ENCODE measurements at regions not wholly inside any gene's neighbourhood (a gene's known extent, or its start where the extent isn't known, plus 50 kb on each side); places are given as distances from the start of the nearest gene placed in this dataset.

- H3K4me3 ChIP-seq (ENCODE audit: low read depth, low read length), result no peak overlapping the region
- no peak for TF ChIP-seq CTCF (IDR thresholded peaks at IDR 0.05; ENCODE audit: borderline replicate concordance, insufficient read depth, low read depth, low read length)
Observed at GRCh38 chr18:78768221-78768620, 211.4 kb upstream of the SALL3 start.

DNA sequence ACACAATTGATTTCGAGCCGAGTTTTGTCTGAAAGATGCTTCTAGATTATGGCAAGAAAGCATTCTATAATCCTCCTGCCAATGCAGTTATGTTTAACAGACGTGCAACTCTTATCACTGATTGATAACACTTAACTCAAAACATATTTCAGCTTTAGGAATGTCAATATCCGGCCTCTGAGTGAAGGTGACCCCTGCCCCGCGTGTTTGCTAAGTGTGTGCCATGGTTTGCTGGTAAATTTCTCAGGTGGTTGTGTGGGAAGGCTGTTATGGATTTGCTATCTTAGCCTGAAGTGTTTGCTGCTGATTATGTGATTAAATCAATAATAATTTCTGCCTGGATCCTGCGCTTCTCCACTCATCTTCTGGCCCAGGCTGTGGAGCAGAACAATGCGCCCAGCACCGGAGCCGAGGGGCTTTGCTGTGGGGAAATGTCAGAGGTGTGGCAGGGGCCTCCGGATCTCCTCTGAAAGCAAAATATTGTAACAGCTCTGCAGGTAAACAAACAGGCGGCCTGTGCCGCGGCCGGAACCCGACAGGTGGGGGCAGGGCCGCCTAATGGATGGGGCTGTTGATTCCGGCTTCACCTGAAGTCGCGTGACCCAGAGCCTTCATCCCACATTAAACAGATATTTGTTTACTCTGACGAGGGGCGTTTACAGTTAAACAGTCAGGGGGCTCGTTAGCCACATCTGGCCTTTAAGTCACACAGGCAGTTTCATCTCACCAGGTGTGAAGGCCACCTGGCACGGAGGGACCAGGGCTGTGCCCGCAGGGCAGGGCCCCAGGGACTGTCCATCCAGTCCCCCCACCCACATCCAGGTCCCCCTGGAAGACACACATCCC is 210.7 kb upstream of the SALL3 start:
- no peak overlapping the region for H3K4me3 ChIP-seq (ENCODE audit: low read depth, low read length)

GRCh38 chr18:78769502-78770105 is 210.0 kb upstream of the SALL3 start:
- no peak for TF ChIP-seq CTCF (IDR thresholded peaks at IDR 0.05; ENCODE audit: borderline replicate concordance, insufficient read depth, low read depth, low read length)

More for the DNA sequence above, 210.7 kb upstream of the SALL3 start:
- no peak for TF ChIP-seq CTCF (IDR thresholded peaks at IDR 0.05; ENCODE audit: borderline replicate concordance, insufficient read depth, low read depth, low read length)

DNA sequence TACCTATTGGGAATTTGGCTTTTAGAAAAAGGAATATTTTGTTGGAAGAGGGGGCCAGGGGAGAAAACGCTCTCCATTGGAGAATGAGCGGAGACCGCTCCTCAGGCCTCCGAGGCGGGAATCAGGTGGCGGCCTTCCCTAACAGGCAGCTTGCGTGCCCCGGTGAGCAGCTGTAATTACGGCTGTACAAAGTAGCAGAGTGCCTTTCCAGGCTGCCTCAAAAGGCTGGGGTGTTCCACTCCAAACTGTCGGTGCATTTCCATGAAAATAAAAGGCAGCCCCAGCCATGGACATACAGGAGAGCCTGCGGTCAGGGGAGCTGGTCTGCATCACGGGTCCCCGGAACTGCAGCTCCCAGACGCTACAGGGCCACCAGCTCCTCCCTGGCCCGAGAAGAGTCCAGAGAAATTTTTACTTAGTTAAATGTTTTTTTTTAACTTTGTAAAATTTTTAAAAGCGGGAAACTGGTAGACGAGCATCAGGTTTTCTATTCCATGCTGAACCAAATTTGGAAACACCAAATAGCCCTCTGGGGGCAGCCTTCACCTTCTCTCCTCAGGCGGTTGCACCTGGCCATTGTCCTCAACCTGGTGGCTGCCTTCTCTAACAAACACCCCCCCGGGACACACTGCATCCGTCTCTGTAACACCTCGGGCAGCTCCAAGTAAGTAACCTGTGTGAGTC is 209.3 kb upstream of the SALL3 start:
- no peak for TF ChIP-seq CTCF (IDR thresholded peaks at IDR 0.05; ENCODE audit: borderline replicate concordance, insufficient read depth, low read depth, low read length)
- H3K4me3 ChIP-seq (ENCODE audit: low read depth, low read length), result no peak overlapping the region

More at GRCh38 chr18:78769502-78770105, 210.0 kb upstream of the SALL3 start:
- no peak overlapping the region for H3K4me3 ChIP-seq (ENCODE audit: low read depth, low read length)

- no peak overlapping the region for H3K4me3 ChIP-seq (ENCODE audit: low read depth, low read length)
- TF ChIP-seq CTCF (IDR thresholded peaks at IDR 0.05; ENCODE audit: borderline replicate concordance, insufficient read depth, low read depth, low read length), result no peak
Observed at GRCh38 chr18:78770823-78771139, 208.8 kb upstream of the SALL3 start.

DNA sequence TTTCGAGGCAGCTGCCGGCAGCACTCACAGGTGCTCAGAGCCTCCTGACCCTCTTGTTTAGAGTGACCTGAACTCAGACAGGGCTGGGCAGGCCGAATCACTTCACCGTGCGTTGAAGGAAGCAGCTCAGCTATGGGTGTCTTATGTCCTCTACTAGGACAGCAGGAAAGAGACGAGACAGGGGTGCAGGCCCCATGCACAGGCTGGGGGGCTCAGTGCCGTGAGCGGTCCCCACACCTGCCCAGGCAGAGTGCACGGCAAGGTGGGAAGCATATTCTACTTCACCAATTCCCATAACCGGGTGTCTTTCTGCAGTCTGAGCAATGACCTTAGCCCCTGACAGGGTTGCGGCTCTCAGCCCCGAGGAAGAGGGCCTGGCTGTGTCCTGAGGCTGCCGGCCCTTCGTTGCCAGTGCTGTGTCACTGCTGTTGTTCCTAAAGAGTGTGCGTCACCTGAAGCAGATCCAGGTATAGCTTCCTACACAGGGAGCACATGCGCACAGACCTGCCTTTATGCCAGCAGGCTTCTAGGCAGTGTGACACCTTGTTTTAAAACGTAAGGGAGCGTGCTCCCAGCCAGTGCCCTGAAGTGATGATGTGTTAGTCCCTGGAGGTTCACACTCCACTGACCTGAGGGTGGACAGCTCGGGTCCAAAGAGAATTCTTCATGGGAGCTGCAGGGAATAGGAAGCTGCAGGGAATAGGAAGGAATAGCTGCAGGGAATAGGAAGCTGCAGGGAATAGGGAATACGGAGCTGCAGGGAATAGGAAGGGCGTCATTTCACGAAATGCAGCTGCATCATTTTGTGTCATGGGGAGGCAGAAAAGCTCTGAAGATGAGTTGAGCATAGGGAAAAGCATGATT is 207.9 kb upstream of the SALL3 start:
- TF ChIP-seq CTCF (IDR thresholded peaks at IDR 0.05; ENCODE audit: borderline replicate concordance, insufficient read depth, low read depth, low read length), result no peak
- no peak overlapping the region for H3K4me3 ChIP-seq (ENCODE audit: low read depth, low read length)
